Panc1 (cell line): ENCODE measurements at regions not wholly inside any gene's neighbourhood (a gene's known extent, or its start where the extent isn't known, plus 50 kb on each side); places are given as distances from the start of the nearest gene placed in this dataset.

Experiments
- ATAC-seq: fragments of 200-7000 bp; cut with Tn5 transposase; 2 replicates; pipeline ENCODE4 v1.9.1; 2020; ENCODE audit warnings: mild to moderate bottlenecking, moderate library complexity
- BruUV-seq: library from RNA; stranded (reverse); fragments of 400-500 nt; replicated peaks from 2 replicates; lab custom pipeline; 2021; lab: Mats Ljungman, UMichigan
- CTCF ChIA-PET: fragments of 300-600 bp; sonication (Branson Sonifier 250); formaldehyde crosslinking; loops from one replicate; lab custom pipeline; 2022; ENCODE audit warnings: antibody characterized with exemption; lab: Charles Lee
- POLR2A ChIA-PET: fragments of 300-600 bp; sonication (Branson Sonifier 250); formaldehyde crosslinking; loops from one replicate; lab custom pipeline; 2022; ENCODE audit warnings: antibody characterized with exemption; lab: Charles Lee
- DNase-seq: peaks from one replicate; pipeline ENCODE4 v3.0.0-alpha.2; 2010; ENCODE audit warnings: low read depth, low spot score
- H3K27ac ChIP-seq: 2 replicates; pipeline ENCODE4 v1.5.1; 2011; ENCODE audit warnings: mild to moderate bottlenecking, low read length, inconsistent platforms
- H3K27me3 ChIP-seq: fragments of 200-500 bp; sonication (Bioruptor generic); 2 replicates; pipeline ENCODE4 v1.6.0; 2014; ENCODE audit warnings: low read length, inconsistent platforms; ENCODE audit not compliant: control insufficient read depth, insufficient read depth
- H3K36me3 ChIP-seq: fragments of 200-500 bp; sonication (Bioruptor generic); 2 replicates; pipeline ENCODE4 v1.5.1; 2014; ENCODE audit warnings: inconsistent platforms, mild to moderate bottlenecking, low read length, moderate library complexity; ENCODE audit not compliant: control insufficient read depth, insufficient read depth
- H3K4me1 ChIP-seq: 2 replicates; pipeline ENCODE4 v1.5.1; 2011; ENCODE audit warnings: inconsistent platforms, mild to moderate bottlenecking, low read length, moderate library complexity; ENCODE audit not compliant: control insufficient read depth, insufficient read depth
- H3K4me3 ChIP-seq, 2 experiments: 2 replicates each; pipeline ENCODE4 v1.5.1; 2011 to 2012; ENCODE audit warnings: low read depth in 2 of 2, low read length in 2 of 2, mild to moderate bottlenecking in 2 of 2, inconsistent platforms in 1 of 2, moderate library complexity in 1 of 2
- H3K9me3 ChIP-seq: fragments of 200-500 bp; sonication (Bioruptor generic); 2 replicates; pipeline ENCODE4 v1.5.1; 2014; ENCODE audit warnings: low read depth, mild to moderate bottlenecking, inconsistent platforms, low read length, moderate library complexity; ENCODE audit not compliant: control insufficient read depth, insufficient read depth
- CTCF ChIP-seq: fragments of 450-650 bp; IDR thresholded peaks from 2 replicates; pipeline ENCODE4 v1.5.1; 2017; ENCODE audit warnings: mild to moderate bottlenecking
- POLR2AphosphoS5 ChIP-seq: IDR thresholded peaks from 2 replicates; pipeline ENCODE4 v1.6.1; 2012; ENCODE audit warnings: mild to moderate bottlenecking, low read depth, low read length, moderate library complexity
- SIN3A ChIP-seq: IDR thresholded peaks from 2 replicates; pipeline ENCODE4 v1.6.1; 2012; ENCODE audit warnings: low read depth, mild to moderate bottlenecking, low read length, moderate library complexity, borderline replicate concordance; ENCODE audit not compliant: insufficient read depth
- TCF7L2 ChIP-seq: IDR thresholded peaks from 2 replicates; pipeline ENCODE4 v1.6.1; 2011; ENCODE audit warnings: mild to moderate bottlenecking, low read depth, low read length, inconsistent platforms
- in situ Hi-C: cut with HindIII; loops from 2 replicates; pipeline ENCODE4 v1.10.0; 2016; ENCODE audit warnings: low sequenced_read_pairs, low pct_unique_long_range_greater_than_20kb
- intact Hi-C: fragments of 100-400 bp; cut with micrococcal nuclease; formaldehyde crosslinking; loops from one replicate; pipeline ENCODE4 v1.10.0; 2022; ENCODE audit not compliant: unreplicated experiment
- TF ChIP-seq, protein P1 (sequence below), 2 experiments: IDR thresholded peaks; 2 replicates each; pipeline ENCODE4 v1.6.1; 2011 to 2012; ENCODE audit warnings: low read depth in 2 of 2, control low read depth in 1 of 2, low read length in 1 of 2, mild to moderate bottlenecking in 1 of 2, moderate library complexity in 1 of 2; ENCODE audit not compliant: insufficient read depth in 1 of 2

- no peak for TF ChIP-seq CTCF
- TF ChIP-seq TCF7L2: no peak
- TF ChIP-seq, protein P1, sequence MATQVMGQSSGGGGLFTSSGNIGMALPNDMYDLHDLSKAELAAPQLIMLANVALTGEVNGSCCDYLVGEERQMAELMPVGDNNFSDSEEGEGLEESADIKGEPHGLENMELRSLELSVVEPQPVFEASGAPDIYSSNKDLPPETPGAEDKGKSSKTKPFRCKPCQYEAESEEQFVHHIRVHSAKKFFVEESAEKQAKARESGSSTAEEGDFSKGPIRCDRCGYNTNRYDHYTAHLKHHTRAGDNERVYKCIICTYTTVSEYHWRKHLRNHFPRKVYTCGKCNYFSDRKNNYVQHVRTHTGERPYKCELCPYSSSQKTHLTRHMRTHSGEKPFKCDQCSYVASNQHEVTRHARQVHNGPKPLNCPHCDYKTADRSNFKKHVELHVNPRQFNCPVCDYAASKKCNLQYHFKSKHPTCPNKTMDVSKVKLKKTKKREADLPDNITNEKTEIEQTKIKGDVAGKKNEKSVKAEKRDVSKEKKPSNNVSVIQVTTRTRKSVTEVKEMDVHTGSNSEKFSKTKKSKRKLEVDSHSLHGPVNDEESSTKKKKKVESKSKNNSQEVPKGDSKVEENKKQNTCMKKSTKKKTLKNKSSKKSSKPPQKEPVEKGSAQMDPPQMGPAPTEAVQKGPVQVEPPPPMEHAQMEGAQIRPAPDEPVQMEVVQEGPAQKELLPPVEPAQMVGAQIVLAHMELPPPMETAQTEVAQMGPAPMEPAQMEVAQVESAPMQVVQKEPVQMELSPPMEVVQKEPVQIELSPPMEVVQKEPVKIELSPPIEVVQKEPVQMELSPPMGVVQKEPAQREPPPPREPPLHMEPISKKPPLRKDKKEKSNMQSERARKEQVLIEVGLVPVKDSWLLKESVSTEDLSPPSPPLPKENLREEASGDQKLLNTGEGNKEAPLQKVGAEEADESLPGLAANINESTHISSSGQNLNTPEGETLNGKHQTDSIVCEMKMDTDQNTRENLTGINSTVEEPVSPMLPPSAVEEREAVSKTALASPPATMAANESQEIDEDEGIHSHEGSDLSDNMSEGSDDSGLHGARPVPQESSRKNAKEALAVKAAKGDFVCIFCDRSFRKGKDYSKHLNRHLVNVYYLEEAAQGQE (IDR thresholded peaks at IDR 0.05; ENCODE audit: insufficient read depth in 1 of 2, low read depth in 2 of 2, low read length in 1 of 2): no peak
- TF ChIP-seq SIN3A: no peak
- TF ChIP-seq POLR2AphosphoS5: no peak
- CTCF ChIA-PET: no interaction called here
- intact Hi-C loops: no loop called here
- no TSS peak for BruUV-seq
- Histone ChIP-seq H3K9me3 (no peaks in the 10 kb centered on the region), H3K36me3 (no peaks in the 10 kb centered on the region), H3K27ac (no peak overlapping the region), H3K4me1 (no peaks in the 10 kb centered on the region; the same call in 1 of the 2 replicates), H3K27me3 (no peaks in the 10 kb centered on the region), H3K4me3 (peak overlapping the region in 1 of 2 experiments; percentile 10; a peak in 1 of 4 replicates)
- no peak for DNase-seq
- POLR2A ChIA-PET: no interaction called here
- in situ Hi-C loops: no loop called here
- no peak; the same call in 1 of the 2 replicates for ATAC-seq
Measured at GRCh38 chr4:74654230-74654681, 140.1 kb downstream of the BTC start.

- no peak for TF ChIP-seq CTCF
- TF ChIP-seq, protein P1 (IDR thresholded peaks at IDR 0.05; ENCODE audit: insufficient read depth in 1 of 2, low read depth in 2 of 2, low read length in 1 of 2): no peak
- TF ChIP-seq TCF7L2: no peak
- no peak for TF ChIP-seq SIN3A
- H3K27ac ChIP-seq: no peak overlapping the region
- no peak overlapping the region for H3K4me3 ChIP-seq
- in situ Hi-C loops: no loop called here
- no TSS peak for BruUV-seq
- no peaks in the 10 kb centered on the region; the same call in none of the 2 replicates for H3K4me1 ChIP-seq
- ChIA-PET CTCF (no interaction called here), POLR2A (no interaction called here)
- no peaks in the 10 kb centered on the region; the same call in 1 of the 2 replicates for H3K9me3 ChIP-seq
- DNase-seq (no peak), ATAC-seq (no peak)
- H3K27me3 ChIP-seq: no peaks in the 10 kb centered on the region
- H3K36me3 ChIP-seq: no peaks in the 10 kb centered on the region
- intact Hi-C loops: no loop called here
Measured at GRCh38 chr4:74656596-74656995, 137.7 kb downstream of the BTC start.
